ENCODE measurements at regions not wholly inside any gene's neighbourhood (a gene's known extent, or its start where the extent isn't known, plus 50 kb on each side); places are given as distances from the start of the nearest gene placed in this dataset.

- no peak for ATAC-seq
- no TSS peak for BruUV-seq (replicated peaks)
- 40% methylated on average over 3 of the region's 3 CpGs for WGBS (ENCODE audit: insufficient coverage, insufficient replicate concordance, low lambda C conversion rate, missing lambda C conversion rate)
Measured at GRCh38 chr5:107805824-107806223, 135.1 kb upstream of the EFNA5 start.

GRCh38 chr5:107805166-107805565, 134.4 kb upstream of the EFNA5 start:
- no peak overlapping the region for H2AFZ ChIP-seq (ENCODE audit: control insufficient read depth, low read depth, low read length)
- H3K36me3 ChIP-seq (ENCODE audit: control insufficient read depth in 2 of 2, insufficient read depth in 2 of 2, low read length in 1 of 2) = no peaks in the 10 kb centered on the region
- no peaks in the 10 kb centered on the region for H3K79me2 ChIP-seq (ENCODE audit: control insufficient read depth, insufficient read depth, low read length)
- ATAC-seq (no peak), FAIRE-seq (no peak), DNase-seq (ENCODE audit: low read depth, low spot score) (no peak)
- H3K4me3 ChIP-seq = no peak overlapping the region
- 23% methylated on average over 6 of the region's 6 CpGs for WGBS (ENCODE audit: insufficient coverage, insufficient replicate concordance, low lambda C conversion rate, missing lambda C conversion rate)
- no peak overlapping the region for H3K27ac ChIP-seq (ENCODE audit: control insufficient read depth, insufficient read depth)
- no peaks in the 10 kb centered on the region for H3K4me1 ChIP-seq (ENCODE audit: control insufficient read depth, insufficient read depth, low read length)
- H3K9me3 ChIP-seq (replicated peaks; ENCODE audit: control insufficient read depth, insufficient read depth, low read length) = no peaks in the 10 kb centered on the region
- TF ChIP-seq PKNOX1 (IDR thresholded peaks at IDR 0.05) (no peak), EP300 (IDR thresholded peaks at IDR 0.05; ENCODE audit: borderline replicate concordance in 1 of 2, control insufficient read depth in 1 of 2, low read depth in 2 of 2, low read length in 2 of 2) (no peak), ZNF687 (IDR thresholded peaks at IDR 0.05) (no peak), IKZF2 (IDR thresholded peaks at IDR 0.05) (no peak), ZNF217 (IDR thresholded peaks at IDR 0.05) (no peak), PAX8 (IDR thresholded peaks at IDR 0.05) (no peak), ZNF384 (IDR thresholded peaks at IDR 0.05; ENCODE audit: borderline replicate concordance, low read depth, low read length) (no peak), TCF7 (IDR thresholded peaks at IDR 0.05; ENCODE audit: borderline replicate concordance) (no peak), SPI1 (IDR thresholded peaks at IDR 0.05; ENCODE audit: borderline replicate concordance, insufficient read depth, low read depth, low read length) (no peak)
- no peaks in the 10 kb centered on the region for H3K27me3 ChIP-seq (replicated peaks in 1 of 2; ENCODE audit: control insufficient read depth in 2 of 2, insufficient read depth in 2 of 2, low read length in 1 of 2)
- in situ Hi-C loops (cut with MboI) (no loop called here), intact Hi-C loops (cut with micrococcal nuclease; ENCODE audit: unreplicated experiment) (no loop called here)
- RAD21 ChIA-PET (ENCODE audit: unreplicated experiment) = no interaction called here
- no TSS peak for BruUV-seq (replicated peaks)
- H3K9ac ChIP-seq (ENCODE audit: control insufficient read depth, insufficient read depth, low read length) = no peak overlapping the region
- H3K4me2 ChIP-seq (ENCODE audit: control insufficient read depth, insufficient read depth) = no peak overlapping the region
- POLR2A ChIA-PET = no interaction called here
- SMC1A ChIA-PET (ENCODE audit: uncharacterized antibody, unreplicated experiment) = interaction anchor here (1.1 kb wide), 1 partner anchor 17 kb away, joined by 3 read pairs; no protein-coding TSS in a partner anchor
- H4K20me1 ChIP-seq (ENCODE audit: control insufficient read depth, insufficient read depth) = no peaks in the 10 kb centered on the region
- CTCF ChIA-PET = no interaction called here

More at GRCh38 chr5:107805824-107806223, 135.1 kb upstream of the EFNA5 start:
- H4K20me1 ChIP-seq (ENCODE audit: control insufficient read depth, insufficient read depth) = no peaks in the 10 kb centered on the region
- ChIA-PET CTCF (no interaction called here), POLR2A (no interaction called here), SMC1A (ENCODE audit: uncharacterized antibody, unreplicated experiment) (interaction anchor here (0.6 kb wide), 1 partner anchor 33 kb away, joined by 3 read pairs; no protein-coding TSS in a partner anchor), RAD21 (ENCODE audit: unreplicated experiment) (no interaction called here)
- H3K4me1 ChIP-seq (ENCODE audit: control insufficient read depth, insufficient read depth, low read length) = no peaks in the 10 kb centered on the region
- no peak for DNase-seq (ENCODE audit: low read depth, low spot score)
- in situ Hi-C loops (cut with MboI) = no loop called here
- no peak overlapping the region for H3K4me3 ChIP-seq
- H3K27me3 ChIP-seq (replicated peaks in 1 of 2; ENCODE audit: control insufficient read depth in 2 of 2, insufficient read depth in 2 of 2, low read length in 1 of 2) = no peaks in the 10 kb centered on the region
- no peaks in the 10 kb centered on the region for H3K9me3 ChIP-seq (replicated peaks; ENCODE audit: control insufficient read depth, insufficient read depth, low read length)
- H3K27ac ChIP-seq (ENCODE audit: control insufficient read depth, insufficient read depth) = no peak overlapping the region
- no peak for TF ChIP-seq ZNF384 (IDR thresholded peaks at IDR 0.05; ENCODE audit: borderline replicate concordance, low read depth, low read length)
- TF ChIP-seq SREBF1 (IDR thresholded peaks at IDR 0.05; ENCODE audit: low read length) = no peak
- TF ChIP-seq PAX5 (IDR thresholded peaks at IDR 0.05; ENCODE audit: borderline replicate concordance, low read depth, low read length) = no peak
- TF ChIP-seq BMI1 (IDR thresholded peaks at IDR 0.05; ENCODE audit: borderline replicate concordance) = no peak
- no peak for TF ChIP-seq RAD51 (IDR thresholded peaks at IDR 0.05)
- no peak overlapping the region for H3K4me2 ChIP-seq (ENCODE audit: control insufficient read depth, insufficient read depth)
- H3K79me2 ChIP-seq (ENCODE audit: control insufficient read depth, insufficient read depth, low read length) = no peaks in the 10 kb centered on the region
- FAIRE-seq = no peak
- H3K9ac ChIP-seq (ENCODE audit: control insufficient read depth, insufficient read depth, low read length) = no peak overlapping the region
- no peak overlapping the region for H2AFZ ChIP-seq (ENCODE audit: control insufficient read depth, low read depth, low read length)
- intact Hi-C loops (cut with micrococcal nuclease; ENCODE audit: unreplicated experiment) = no loop called here
- H3K36me3 ChIP-seq (ENCODE audit: control insufficient read depth in 2 of 2, insufficient read depth in 2 of 2, low read length in 1 of 2) = no peaks in the 10 kb centered on the region

All from GM12878 (cell line).